ENCODE measurements at regions not wholly inside any gene's neighbourhood (a gene's known extent, or its start where the extent isn't known, plus 50 kb on each side); places are given as distances from the start of the nearest gene placed in this dataset.
A peak's percentile ranks its signal among the peaks of the same experiment; 100 is the strongest.

DNA sequence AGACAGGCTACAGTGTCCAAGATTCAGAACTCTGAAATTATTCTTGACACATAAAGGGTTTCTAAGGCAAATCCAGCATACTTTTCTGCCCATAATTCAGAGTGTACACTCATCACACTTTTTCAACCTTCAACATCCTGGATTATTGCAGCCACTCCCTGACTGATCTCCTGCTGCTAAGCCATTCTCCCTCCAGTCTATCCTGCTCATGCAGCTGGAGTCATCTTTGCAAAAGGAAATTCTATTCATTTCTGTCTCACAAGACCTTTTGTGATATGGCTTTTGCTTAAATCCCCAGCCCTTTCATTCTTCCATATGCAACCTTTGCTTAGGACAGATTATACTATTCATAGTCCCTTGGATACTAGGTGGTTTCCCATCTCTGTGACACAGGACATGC, 236.1 kb upstream of the LDB2 start:
- no peak for TF ChIP-seq SPI1 (IDR thresholded peaks at IDR 0.05; ENCODE audit: low read depth, low read length)
- no peak for TF ChIP-seq TAF1 (IDR thresholded peaks at IDR 0.05; ENCODE audit: low read depth, low read length)
- TF ChIP-seq POLR2A (IDR thresholded peaks at IDR 0.05; ENCODE audit: low read depth, low read length), result no peak
- no peak for TF ChIP-seq PAX5 (IDR thresholded peaks at IDR 0.05; ENCODE audit: insufficient read depth, low read length, severe bottlenecking)
- TF ChIP-seq POLR2AphosphoS5 (IDR thresholded peaks at IDR 0.05; ENCODE audit: low read depth, low read length), result no peak
- TF ChIP-seq POU2F2 (IDR thresholded peaks at IDR 0.05; ENCODE audit: low read depth, low read length), result no peak
- no peak for DNase-seq (ENCODE audit: insufficient read length, low spot score)
- no peak for FAIRE-seq

DNA sequence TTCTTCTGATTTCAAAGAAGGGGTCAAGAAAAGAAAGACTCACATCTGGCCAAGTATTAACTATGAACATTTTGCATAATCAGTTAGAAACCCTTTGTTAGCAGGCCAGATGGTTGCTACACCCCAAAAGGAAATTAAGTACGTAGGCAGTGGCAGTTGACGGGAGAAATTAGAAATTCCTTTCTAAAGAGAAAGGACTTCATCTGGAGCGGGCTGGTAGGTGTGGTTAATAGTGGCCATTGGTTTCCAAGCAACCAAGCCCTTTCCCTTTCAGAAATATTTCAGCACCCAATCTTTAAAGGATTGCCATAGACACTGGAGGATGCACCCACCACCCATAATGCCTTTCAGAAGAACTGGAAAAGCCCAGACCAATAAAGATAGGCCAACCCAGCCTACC, 235.7 kb upstream of the LDB2 start:
- DNase-seq (ENCODE audit: insufficient read length, low spot score), result no peak
- no peak for TF ChIP-seq POLR2A (IDR thresholded peaks at IDR 0.05; ENCODE audit: low read depth, low read length)
- TF ChIP-seq POU2F2 (IDR thresholded peaks at IDR 0.05; ENCODE audit: low read depth, low read length), result no peak
- TF ChIP-seq PAX5 (IDR thresholded peaks at IDR 0.05; ENCODE audit: insufficient read depth, low read length, severe bottlenecking), result no peak
- no peak for TF ChIP-seq SPI1 (IDR thresholded peaks at IDR 0.05; ENCODE audit: low read depth, low read length)
- no peak for TF ChIP-seq POLR2AphosphoS5 (IDR thresholded peaks at IDR 0.05; ENCODE audit: low read depth, low read length)
- no peak for TF ChIP-seq TAF1 (IDR thresholded peaks at IDR 0.05; ENCODE audit: low read depth, low read length)
- no peak for FAIRE-seq

GRCh38 chr4:17132226-17132625, 233.8 kb upstream of the LDB2 start:
- no peak for TF ChIP-seq POU2F2 (IDR thresholded peaks at IDR 0.05; ENCODE audit: low read depth, low read length)
- no peak for TF ChIP-seq POLR2A (IDR thresholded peaks at IDR 0.05; ENCODE audit: low read depth, low read length)
- TF ChIP-seq TAF1 (IDR thresholded peaks at IDR 0.05; ENCODE audit: low read depth, low read length), result no peak
- no peak for TF ChIP-seq PAX5 (IDR thresholded peaks at IDR 0.05; ENCODE audit: insufficient read depth, low read length, severe bottlenecking)
- DNase-seq (ENCODE audit: insufficient read length, low spot score), result no peak
- no peak for FAIRE-seq

DNA sequence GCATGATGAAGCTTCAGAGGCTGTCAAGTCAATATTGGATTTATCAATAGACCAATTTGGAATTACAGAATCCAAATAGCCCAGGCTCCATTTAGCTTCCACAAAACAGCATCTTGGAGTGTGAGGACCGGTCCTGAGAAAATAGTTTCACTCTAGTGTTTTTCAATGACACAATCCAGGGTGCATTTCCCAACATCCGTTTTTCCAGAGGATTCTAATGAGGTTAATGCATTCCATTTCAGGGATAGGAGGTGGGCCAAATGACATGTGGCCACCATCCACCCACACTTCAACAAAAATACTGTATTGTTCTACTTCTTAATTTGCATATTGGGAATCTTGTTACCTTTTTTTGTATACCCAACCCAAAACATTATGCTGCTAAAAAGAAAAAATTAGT, 229.8 kb upstream of the LDB2 start:
- DNase-seq (ENCODE audit: insufficient read length, low spot score) (no peak), FAIRE-seq (no peak)

GRCh38 chr4:17126321-17126966, 228.0 kb upstream of the LDB2 start:
- FAIRE-seq, result no peak
- no peak for TF ChIP-seq POLR2A (IDR thresholded peaks at IDR 0.05; ENCODE audit: low read depth, low read length)
- TF ChIP-seq POLR2AphosphoS5 (IDR thresholded peaks at IDR 0.05; ENCODE audit: low read depth, low read length), result no peak
- TF ChIP-seq SPI1 (IDR thresholded peaks at IDR 0.05; ENCODE audit: low read depth, low read length), result no peak
- no peak for TF ChIP-seq POU2F2 (IDR thresholded peaks at IDR 0.05; ENCODE audit: low read depth, low read length)

More for the DNA sequence above, 229.8 kb upstream of the LDB2 start:
- no peak for TF ChIP-seq TAF1 (IDR thresholded peaks at IDR 0.05; ENCODE audit: low read depth, low read length)
- no peak for TF ChIP-seq PAX5 (IDR thresholded peaks at IDR 0.05; ENCODE audit: insufficient read depth, low read length, severe bottlenecking)
- no peak for TF ChIP-seq SPI1 (IDR thresholded peaks at IDR 0.05; ENCODE audit: low read depth, low read length)
- TF ChIP-seq POLR2AphosphoS5 (IDR thresholded peaks at IDR 0.05; ENCODE audit: low read depth, low read length), result no peak
- TF ChIP-seq POU2F2 (IDR thresholded peaks at IDR 0.05; ENCODE audit: low read depth, low read length), result no peak
- TF ChIP-seq POLR2A (IDR thresholded peaks at IDR 0.05; ENCODE audit: low read depth, low read length), result no peak

DNA sequence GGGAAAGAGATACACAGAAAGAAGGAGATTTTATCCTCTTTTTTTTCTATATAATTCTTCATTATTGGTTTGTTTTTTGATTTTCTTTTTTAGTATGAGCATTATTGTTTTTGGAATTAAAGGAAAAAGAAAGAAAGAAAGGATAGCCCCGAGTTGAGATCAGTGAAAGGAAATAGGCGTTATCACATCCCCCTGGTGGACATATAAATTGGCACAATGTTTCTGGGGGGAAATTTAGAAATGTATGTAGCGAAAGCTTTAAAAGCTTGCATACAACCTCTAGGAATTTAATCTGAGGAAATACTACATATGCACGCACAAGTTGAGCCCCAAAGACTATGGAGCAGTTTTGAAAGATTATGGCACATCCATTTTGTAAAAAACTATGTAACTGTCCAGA, 226.3 kb upstream of the LDB2 start:
- no peak for DNase-seq (ENCODE audit: insufficient read length, low spot score)
- FAIRE-seq, result no peak
- TF ChIP-seq TAF1 (IDR thresholded peaks at IDR 0.05; ENCODE audit: low read depth, low read length) (no peak), POU2F2 (IDR thresholded peaks at IDR 0.05; ENCODE audit: low read depth, low read length) (no peak), POLR2A (IDR thresholded peaks at IDR 0.05; ENCODE audit: low read depth, low read length) (no peak), SPI1 (IDR thresholded peaks at IDR 0.05; ENCODE audit: low read depth, low read length) (no peak), PAX5 (IDR thresholded peaks at IDR 0.05; ENCODE audit: insufficient read depth, low read length, severe bottlenecking) (no peak), POLR2AphosphoS5 (IDR thresholded peaks at IDR 0.05; ENCODE audit: low read depth, low read length) (no peak)

More at GRCh38 chr4:17126321-17126966, 228.0 kb upstream of the LDB2 start:
- no peak for DNase-seq (ENCODE audit: insufficient read length, low spot score)

DNA sequence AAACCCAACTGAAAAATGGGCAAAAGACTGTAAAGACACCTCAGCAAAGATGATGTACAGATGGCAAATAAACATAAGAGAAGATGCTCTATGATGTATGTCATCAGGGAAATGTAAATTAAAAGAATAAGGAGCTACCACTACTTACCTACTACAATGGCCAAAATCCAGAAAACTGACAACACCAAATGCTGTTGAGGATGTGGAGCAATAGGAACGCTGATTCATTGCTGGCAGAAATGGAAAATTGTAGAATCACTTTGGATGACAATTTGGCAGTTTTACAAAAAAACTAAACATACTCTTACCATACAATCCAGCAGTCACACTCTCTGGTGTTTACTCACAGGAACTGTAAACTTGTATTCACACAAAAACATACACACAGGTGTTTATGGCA, 222.3 kb upstream of the LDB2 start:
- FAIRE-seq, result no peak
- DNase-seq (ENCODE audit: insufficient read length, low spot score), result no peak
- no peak for TF ChIP-seq SPI1 (IDR thresholded peaks at IDR 0.05; ENCODE audit: low read depth, low read length)
- no peak for TF ChIP-seq POLR2A (IDR thresholded peaks at IDR 0.05; ENCODE audit: low read depth, low read length)
- TF ChIP-seq POLR2AphosphoS5 (IDR thresholded peaks at IDR 0.05; ENCODE audit: low read depth, low read length), result no peak
- no peak for TF ChIP-seq TAF1 (IDR thresholded peaks at IDR 0.05; ENCODE audit: low read depth, low read length)
- TF ChIP-seq PAX5 (IDR thresholded peaks at IDR 0.05; ENCODE audit: insufficient read depth, low read length, severe bottlenecking), result no peak
- TF ChIP-seq POU2F2 (IDR thresholded peaks at IDR 0.05; ENCODE audit: low read depth, low read length), result no peak

- no peak for DNase-seq (ENCODE audit: insufficient read length, low spot score)
- FAIRE-seq, result no peak
- TF ChIP-seq POLR2AphosphoS5 (IDR thresholded peaks at IDR 0.05; ENCODE audit: low read depth, low read length) (no peak), POU2F2 (IDR thresholded peaks at IDR 0.05; ENCODE audit: low read depth, low read length) (no peak), POLR2A (IDR thresholded peaks at IDR 0.05; ENCODE audit: low read depth, low read length) (no peak), PAX5 (IDR thresholded peaks at IDR 0.05; ENCODE audit: insufficient read depth, low read length, severe bottlenecking) (no peak)
These were observed 219.3 kb upstream of the LDB2 start for GRCh38 chr4:17117746-17118145.

DNA sequence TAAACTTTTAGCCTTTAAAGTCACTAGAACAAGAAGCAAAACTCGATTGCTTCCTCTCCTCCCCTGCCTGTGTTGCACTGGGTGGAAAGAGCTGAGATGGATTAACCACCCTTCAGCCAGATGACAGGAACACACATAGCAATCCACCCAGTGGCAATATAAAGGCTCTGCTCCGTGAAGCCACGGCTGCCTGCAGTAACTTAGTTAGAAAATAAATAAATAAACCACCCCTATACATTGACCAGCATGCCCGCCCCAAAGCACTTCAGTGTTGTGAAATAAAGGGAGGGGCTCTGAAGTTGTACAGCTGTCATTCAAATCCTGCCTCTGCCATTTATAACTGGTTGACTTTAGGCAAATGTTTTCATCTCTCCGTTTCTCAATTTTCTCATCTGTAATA, 217.1 kb upstream of the LDB2 start:
- FAIRE-seq, result no peak
- no peak for DNase-seq (ENCODE audit: insufficient read length, low spot score)
- no peak for TF ChIP-seq POLR2AphosphoS5 (IDR thresholded peaks at IDR 0.05; ENCODE audit: low read depth, low read length)

- no peak for FAIRE-seq
- TF ChIP-seq POU2F2 (IDR thresholded peaks at IDR 0.05; ENCODE audit: low read depth, low read length), result no peak
- no peak for TF ChIP-seq TAF1 (IDR thresholded peaks at IDR 0.05; ENCODE audit: low read depth, low read length)
- no peak for TF ChIP-seq PAX5 (IDR thresholded peaks at IDR 0.05; ENCODE audit: insufficient read depth, low read length, severe bottlenecking)
- no peak for TF ChIP-seq POLR2AphosphoS5 (IDR thresholded peaks at IDR 0.05; ENCODE audit: low read depth, low read length)
- no peak for TF ChIP-seq POLR2A (IDR thresholded peaks at IDR 0.05; ENCODE audit: low read depth, low read length)
- TF ChIP-seq SPI1 (IDR thresholded peaks at IDR 0.05; ENCODE audit: low read depth, low read length), result no peak
- DNase-seq (ENCODE audit: insufficient read length, low spot score), result peak; percentile 2
These were observed 213.8 kb upstream of the LDB2 start for GRCh38 chr4:17112292-17112659.
